DND-41 (cell line): ENCODE measurements at regions not wholly inside any gene's neighbourhood (a gene's known extent, or its start where the extent isn't known, plus 50 kb on each side); places are given as distances from the start of the nearest gene placed in this dataset.

Source experiments
- CTCF ChIP-seq: IDR thresholded peaks from 2 replicates; pipeline ENCODE4 v1.5.1; 2012; ENCODE audit warnings: borderline replicate concordance, low read length, moderate library complexity, mild to moderate bottlenecking; ENCODE audit not compliant: poor library complexity, severe bottlenecking; ENCODE audit errors: extremely low read depth
- EZH2 ChIP-seq: IDR thresholded peaks from 3 replicates; pipeline ENCODE4 v1.6.1; 2012; ENCODE audit warnings: borderline replicate concordance, low read depth, mild to moderate bottlenecking, moderate library complexity, low read length, inconsistent platforms; ENCODE audit not compliant: severe bottlenecking

- no peak for TF ChIP-seq CTCF
- no peak for TF ChIP-seq EZH2
Observed at GRCh38 chr6:105763866-105764265, 322.3 kb upstream of the PRDM1 start.
